Loucy (cell line): ENCODE measurements at regions not wholly inside any gene's neighbourhood (a gene's known extent, or its start where the extent isn't known, plus 50 kb on each side); places are given as distances from the start of the nearest gene placed in this dataset.

Experiments
- H2AFZ ChIP-seq: fragments of 200-600 bp; sonication (generic); 2 replicates; pipeline ENCODE4 v1.6.0; 2016; ENCODE audit warnings: antibody characterized with exemption, mild to moderate bottlenecking, low read length, moderate library complexity
- H3F3A ChIP-seq: fragments of 200-600 bp; 2 replicates; pipeline ENCODE4 v1.6.0; 2016; ENCODE audit warnings: antibody characterized with exemption, low read depth, mild to moderate bottlenecking
- H3K27me3 ChIP-seq: fragments of 200-600 bp; sonication (generic); 2 replicates; pipeline ENCODE4 v1.6.1; 2014; ENCODE audit warnings: low read length, mild to moderate bottlenecking; ENCODE audit not compliant: insufficient read depth, poor library complexity, severe bottlenecking
- H3K36me3 ChIP-seq: fragments of 200-600 bp; sonication (generic); 2 replicates; pipeline ENCODE4 v1.6.1; 2016; ENCODE audit warnings: low read length; ENCODE audit not compliant: insufficient read depth
- H3K4me1 ChIP-seq: fragments of 200-600 bp; sonication (generic); 2 replicates; pipeline ENCODE4 v1.5.1; 2014; ENCODE audit warnings: low read length, mild to moderate bottlenecking; ENCODE audit not compliant: insufficient read depth, poor library complexity, severe bottlenecking
- H3K4me2 ChIP-seq: fragments of 200-600 bp; sonication (generic); 2 replicates; pipeline ENCODE4 v1.6.0; 2014; ENCODE audit warnings: antibody characterized with exemption, low read length, low read depth, mild to moderate bottlenecking; ENCODE audit not compliant: poor library complexity, severe bottlenecking
- H3K4me3 ChIP-seq: fragments of 200-600 bp; sonication (generic); 2 replicates; pipeline ENCODE4 v1.5.1; 2014; ENCODE audit warnings: low read length, mild to moderate bottlenecking, mixed read lengths; ENCODE audit not compliant: poor library complexity, severe bottlenecking
- H3K79me2 ChIP-seq: fragments of 200-600 bp; sonication (generic); 2 replicates; pipeline ENCODE4 v1.6.1; 2014; ENCODE audit warnings: low read length; ENCODE audit not compliant: insufficient read depth
- H3K9ac ChIP-seq: fragments of 200-600 bp; sonication (generic); 2 replicates; pipeline ENCODE4 v1.6.0; 2014; ENCODE audit warnings: mild to moderate bottlenecking, low read depth, low read length, moderate library complexity; ENCODE audit not compliant: poor library complexity, severe bottlenecking
- H3K9me2 ChIP-seq: fragments of 200-600 bp; sonication (generic); replicated peaks from 2 replicates; pipeline ENCODE4 v1.6.1; 2016; ENCODE audit warnings: low read depth, low read length, mixed read lengths
- H3K9me3 ChIP-seq: fragments of 200-600 bp; sonication (generic); 2 replicates; pipeline ENCODE4 v1.6.1; 2014; ENCODE audit warnings: mild to moderate bottlenecking, antibody characterized with exemption, low read length, low read depth; ENCODE audit not compliant: insufficient read depth
- H4K20me1 ChIP-seq: fragments of 200-600 bp; sonication (generic); 2 replicates; pipeline ENCODE4 v1.6.0; 2014; ENCODE audit warnings: antibody characterized with exemption, low read length, mild to moderate bottlenecking; ENCODE audit not compliant: insufficient read depth, poor library complexity, severe bottlenecking
- EZH2phosphoT487 ChIP-seq: fragments of 200-600 bp; IDR thresholded peaks from 2 replicates; pipeline ENCODE4 v1.6.1; 2018; ENCODE audit warnings: antibody characterized with exemption, mild to moderate bottlenecking, moderate library complexity, borderline replicate concordance
- TF ChIP-seq, protein P1 (sequence below): fragments of 200-600 bp; sonication (generic); conservative IDR thresholded peaks from 2 replicates; pipeline ENCODE4 v1.5.1; 2014; ENCODE audit warnings: mild to moderate bottlenecking, antibody characterized with exemption, low read length

DNA sequence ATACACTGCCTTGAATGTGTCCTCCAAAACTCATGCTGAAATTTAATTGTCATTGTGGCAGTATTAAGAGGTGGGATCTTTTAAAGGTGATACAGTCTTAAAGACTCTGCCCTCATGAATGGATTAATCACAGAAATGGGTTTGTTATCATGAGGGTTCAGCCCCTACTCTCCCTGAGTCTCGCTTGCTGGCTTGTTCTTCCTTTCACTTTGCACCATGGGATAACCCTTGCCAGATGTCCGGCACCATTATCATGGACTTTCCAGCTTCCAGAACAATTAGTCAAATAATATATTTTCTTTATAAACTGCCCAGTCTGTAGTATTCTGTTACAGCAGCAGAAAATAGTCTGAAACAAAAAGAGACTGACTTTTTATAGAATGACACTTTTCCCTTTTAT is 67.9 kb upstream of the TENT5A start:
- 0 out of 2 replicates have a peak overlapping the region, but pooled peaks have one; percentile 9 for H2AFZ ChIP-seq
- H3K4me3 ChIP-seq, result no peak overlapping the region
- H3F3A ChIP-seq, result no peaks in the 10 kb centered on the region
- H3K36me3 ChIP-seq, result no peaks in the 10 kb centered on the region
- no peaks in the 10 kb centered on the region for H3K9me2 ChIP-seq
- peaks cover 10% of the 10 kb centered on the region for H3K4me1 ChIP-seq
- TF ChIP-seq, protein P1, sequence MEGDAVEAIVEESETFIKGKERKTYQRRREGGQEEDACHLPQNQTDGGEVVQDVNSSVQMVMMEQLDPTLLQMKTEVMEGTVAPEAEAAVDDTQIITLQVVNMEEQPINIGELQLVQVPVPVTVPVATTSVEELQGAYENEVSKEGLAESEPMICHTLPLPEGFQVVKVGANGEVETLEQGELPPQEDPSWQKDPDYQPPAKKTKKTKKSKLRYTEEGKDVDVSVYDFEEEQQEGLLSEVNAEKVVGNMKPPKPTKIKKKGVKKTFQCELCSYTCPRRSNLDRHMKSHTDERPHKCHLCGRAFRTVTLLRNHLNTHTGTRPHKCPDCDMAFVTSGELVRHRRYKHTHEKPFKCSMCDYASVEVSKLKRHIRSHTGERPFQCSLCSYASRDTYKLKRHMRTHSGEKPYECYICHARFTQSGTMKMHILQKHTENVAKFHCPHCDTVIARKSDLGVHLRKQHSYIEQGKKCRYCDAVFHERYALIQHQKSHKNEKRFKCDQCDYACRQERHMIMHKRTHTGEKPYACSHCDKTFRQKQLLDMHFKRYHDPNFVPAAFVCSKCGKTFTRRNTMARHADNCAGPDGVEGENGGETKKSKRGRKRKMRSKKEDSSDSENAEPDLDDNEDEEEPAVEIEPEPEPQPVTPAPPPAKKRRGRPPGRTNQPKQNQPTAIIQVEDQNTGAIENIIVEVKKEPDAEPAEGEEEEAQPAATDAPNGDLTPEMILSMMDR, result no peak
- no peak for TF ChIP-seq EZH2phosphoT487
- H3K4me2 ChIP-seq, result no peak overlapping the region
- H3K9ac ChIP-seq, result no peak overlapping the region
- H4K20me1 ChIP-seq, result no peaks in the 10 kb centered on the region
- no peaks in the 10 kb centered on the region for H3K79me2 ChIP-seq
- no peaks in the 10 kb centered on the region for H3K9me3 ChIP-seq
- no peaks in the 10 kb centered on the region for H3K27me3 ChIP-seq

DNA sequence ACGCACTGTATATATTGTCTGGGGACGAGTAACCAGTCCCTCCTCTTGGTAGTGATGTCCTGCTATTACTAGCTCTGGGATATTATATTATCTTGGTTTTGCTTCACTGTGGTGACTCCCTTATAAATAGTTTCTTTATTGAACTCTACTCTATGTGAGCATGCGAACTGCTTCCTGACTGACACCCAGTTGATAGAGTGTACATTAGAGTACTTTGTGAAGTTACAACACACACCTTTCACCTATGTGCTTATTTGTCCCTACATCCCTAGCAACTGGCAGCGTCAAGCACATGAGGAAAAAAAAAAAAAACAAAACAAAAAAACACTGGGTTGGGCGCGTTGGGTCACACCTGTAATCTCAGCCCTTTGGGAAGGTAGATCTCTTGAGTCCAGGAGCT is 67.3 kb upstream of the TENT5A start:
- no peak overlapping the region for H3K4me2 ChIP-seq
- H3K4me3 ChIP-seq, result no peak overlapping the region
- no peak for TF ChIP-seq EZH2phosphoT487
- TF ChIP-seq, protein P1, result no peak
- H3K27me3 ChIP-seq, result no peaks in the 10 kb centered on the region
- no peaks in the 10 kb centered on the region for H3K9me2 ChIP-seq
- peaks cover 10% of the 10 kb centered on the region for H3K4me1 ChIP-seq
- H4K20me1 ChIP-seq, result no peaks in the 10 kb centered on the region
- no peak overlapping the region for H2AFZ ChIP-seq
- no peaks in the 10 kb centered on the region for H3K36me3 ChIP-seq
- H3K9ac ChIP-seq, result no peak overlapping the region
- H3F3A ChIP-seq, result no peaks in the 10 kb centered on the region
- H3K9me3 ChIP-seq, result no peaks in the 10 kb centered on the region
- no peaks in the 10 kb centered on the region for H3K79me2 ChIP-seq

DNA sequence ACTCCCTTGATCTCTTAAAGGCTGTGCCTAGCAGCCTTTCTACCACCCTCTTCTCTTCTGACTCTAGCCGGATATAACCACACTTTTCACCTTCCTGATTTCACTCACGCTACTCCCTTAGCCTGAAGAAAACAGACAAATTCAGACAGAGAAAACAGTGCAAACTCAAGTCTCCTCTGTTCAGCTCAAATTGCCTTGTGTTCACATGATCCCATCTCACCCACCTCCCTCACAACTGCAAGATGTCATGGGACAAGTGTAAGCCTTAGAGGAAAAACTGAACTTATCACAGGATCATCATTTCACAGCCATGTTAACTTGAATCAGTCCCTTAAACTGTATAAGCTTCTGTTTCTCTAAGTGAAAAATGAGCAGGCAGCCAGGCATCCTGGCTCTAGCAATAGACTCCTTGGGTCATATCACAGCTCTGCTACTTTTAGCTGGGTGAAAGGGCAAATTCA is 66.5 kb upstream of the TENT5A start:
- no peak overlapping the region for H3K4me2 ChIP-seq

More for the DNA sequence above, 66.5 kb upstream of the TENT5A start:
- Histone ChIP-seq H3K79me2 (no peaks in the 10 kb centered on the region), H3K27me3 (no peaks in the 10 kb centered on the region), H3F3A (no peaks in the 10 kb centered on the region), H3K4me3 (no peak overlapping the region), H3K9me2 (no peaks in the 10 kb centered on the region), H2AFZ (no peak overlapping the region), H4K20me1 (no peaks in the 10 kb centered on the region), H3K9ac (no peak overlapping the region), H3K4me1 (peaks cover 10% of the 10 kb centered on the region), H3K36me3 (no peaks in the 10 kb centered on the region), H3K9me3 (no peaks in the 10 kb centered on the region)
- TF ChIP-seq EZH2phosphoT487, result no peak
- TF ChIP-seq, protein P1, result no peak
